ENCODE measurements at regions not wholly inside any gene's neighbourhood (a gene's known extent, or its start where the extent isn't known, plus 50 kb on each side); places are given as distances from the start of the nearest gene placed in this dataset.

- DNase-seq = no peak
Measured at GRCh38 chr9:84179531-84179930, 161.0 kb downstream of the SLC28A3 start.

DNA sequence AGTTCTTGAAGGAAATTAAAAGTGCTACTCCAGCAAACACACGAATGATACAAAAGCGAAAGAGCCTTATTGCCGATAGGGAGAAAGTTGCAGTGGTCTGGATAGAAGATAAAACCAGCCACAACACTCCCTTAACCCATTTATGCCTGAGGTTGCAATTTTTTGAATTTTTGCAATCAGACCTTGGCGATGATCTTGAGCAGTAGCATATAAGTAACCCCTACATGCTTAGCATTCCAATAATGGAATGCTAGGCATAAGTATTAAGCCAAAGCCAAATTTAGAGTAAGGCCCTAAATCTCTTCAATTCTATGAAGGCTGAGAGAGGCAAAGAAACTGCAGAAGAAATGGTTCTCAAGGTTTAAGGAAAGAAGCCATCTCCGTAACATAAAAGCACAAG is 153.5 kb downstream of the SLC28A3 start:
- no peak for DNase-seq

GRCh38 chr9:84189904-84190303 is 150.7 kb downstream of the SLC28A3 start:
- no peak for DNase-seq

DNA sequence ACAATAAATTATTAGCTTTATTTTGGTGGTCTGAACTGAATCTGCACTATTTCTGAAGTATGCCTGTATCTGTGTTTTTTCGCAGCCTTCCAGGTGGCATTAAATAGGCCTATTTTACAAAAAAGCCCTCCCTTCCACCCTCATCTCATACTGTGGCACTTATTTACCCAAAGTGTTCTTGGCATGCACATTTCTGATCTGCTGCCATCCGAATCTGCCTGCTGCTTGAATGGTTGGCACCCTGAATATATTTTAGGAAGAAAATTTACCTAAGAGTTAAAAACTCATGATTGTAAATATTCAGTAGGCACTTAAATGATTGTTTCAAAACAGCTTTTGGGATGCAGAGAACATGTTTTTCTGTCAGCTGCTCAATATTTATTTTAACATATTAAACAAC is 150.1 kb downstream of the SLC28A3 start:
- DNase-seq = no peak

DNA sequence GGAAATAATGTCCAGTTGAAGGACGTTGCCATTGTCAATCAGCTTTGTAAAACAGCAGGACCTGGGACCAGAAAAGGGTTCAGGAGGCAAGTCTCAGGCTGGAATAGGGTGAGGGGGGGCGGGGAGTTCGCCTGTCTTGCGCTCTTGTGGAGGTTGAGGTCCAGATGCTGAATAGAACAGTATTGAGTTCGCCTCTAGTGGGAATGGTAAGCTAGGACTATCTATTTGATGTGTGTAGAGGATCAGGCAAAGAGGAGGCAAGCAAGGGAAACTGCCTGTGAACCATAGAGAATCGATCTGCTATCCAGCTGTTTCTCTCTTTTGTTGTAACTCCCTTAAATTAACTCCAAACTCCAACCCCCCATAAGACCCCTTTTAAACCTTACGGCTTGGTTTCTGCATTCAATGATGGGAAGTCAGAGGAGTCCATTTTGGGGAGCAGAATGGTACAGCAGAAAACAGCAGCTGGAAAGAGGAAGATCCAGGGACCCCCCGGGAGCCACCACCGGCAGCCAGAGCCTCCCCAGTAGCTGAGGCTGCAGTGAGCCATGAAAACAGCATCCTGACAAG is 133.7 kb downstream of the SLC28A3 start:
- DNase-seq = no peak

- no peak for DNase-seq
Measured at GRCh38 chr9:84207491-84207951, 133.0 kb downstream of the SLC28A3 start.

- DNase-seq = no peak
Measured at GRCh38 chr9:84212246-84212645, 128.3 kb downstream of the SLC28A3 start.

GRCh38 chr9:84212982-84213381 is 127.6 kb downstream of the SLC28A3 start:
- no peak for DNase-seq

GRCh38 chr9:84216151-84216550 is 124.4 kb downstream of the SLC28A3 start:
- DNase-seq = no peak

GRCh38 chr9:84218322-84218721 is 122.2 kb downstream of the SLC28A3 start:
- no peak for DNase-seq

DNA sequence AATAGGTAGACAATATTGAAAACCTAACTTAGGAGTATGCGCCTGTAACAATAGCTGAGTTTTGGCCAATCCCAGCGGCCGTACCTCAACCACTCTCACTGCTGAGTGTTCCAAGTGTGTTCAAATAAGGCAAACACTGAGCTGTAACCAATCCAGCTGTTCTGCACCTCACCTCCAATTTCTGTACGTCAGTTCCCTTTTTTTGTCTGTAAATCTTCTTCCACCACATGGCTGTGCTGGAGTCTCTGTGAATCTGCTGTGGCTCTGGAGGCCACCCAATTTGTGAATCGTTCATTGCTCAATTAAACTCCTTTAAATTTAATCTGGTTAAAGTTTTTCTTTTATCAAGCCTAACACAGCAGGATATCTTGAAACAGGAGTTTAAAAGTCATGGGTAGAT is 116.3 kb downstream of the SLC28A3 start:
- DNase-seq = no peak
